Stimulated activated CD4-positive, alpha-beta T cell treated with anti-CD3 and anti-CD28 coated beads, Interleukin-15, amount 100 ng/mL, for 48 hours (primary cell): ENCODE measurements at regions not wholly inside any gene's neighbourhood (a gene's known extent, or its start where the extent isn't known, plus 50 kb on each side); places are given as distances from the start of the nearest gene placed in this dataset.
"Not testable (repeated sequence)": the region's sequence is repeated elsewhere in the genome, so short reads cannot be mapped to it uniquely, and the experiment has no call there.

Experiments used
- DNase-seq, 2 donors: peaks; one replicate each; pipeline ENCODE4 v3.0.0-alpha.2; 2020; ENCODE audit warnings: low read depth in 2 of 2

- DNase-seq, result no peak
These were observed 75.2 kb upstream of the PRKX start for GRCh38 chrX:3788494-3789233.

GRCh38 chrX:3787856-3788255, 74.4 kb upstream of the PRKX start:
- no peak for DNase-seq

DNA sequence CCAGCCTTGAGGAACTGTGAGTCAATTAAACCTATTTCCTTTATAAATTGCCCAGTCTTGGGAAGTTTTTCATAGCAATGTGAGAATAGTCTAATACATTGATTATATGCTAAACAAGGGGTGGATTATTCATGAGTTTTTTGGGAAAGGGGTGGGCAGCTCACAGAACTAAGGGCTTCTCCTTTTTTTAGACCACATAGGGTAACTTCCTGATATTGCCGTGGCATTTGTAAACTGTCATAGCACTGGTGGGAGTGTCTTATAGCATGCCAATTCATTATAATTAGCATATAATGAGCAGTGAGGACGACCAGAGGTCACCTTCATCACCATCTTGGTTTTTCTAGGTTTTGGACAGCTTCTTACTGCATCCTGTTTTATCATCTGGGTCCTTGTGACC, 72.4 kb upstream of the PRKX start:
- not testable (repeated sequence) for DNase-seq

GRCh38 chrX:3780564-3780963, 67.1 kb upstream of the PRKX start:
- DNase-seq, result no peak

DNA sequence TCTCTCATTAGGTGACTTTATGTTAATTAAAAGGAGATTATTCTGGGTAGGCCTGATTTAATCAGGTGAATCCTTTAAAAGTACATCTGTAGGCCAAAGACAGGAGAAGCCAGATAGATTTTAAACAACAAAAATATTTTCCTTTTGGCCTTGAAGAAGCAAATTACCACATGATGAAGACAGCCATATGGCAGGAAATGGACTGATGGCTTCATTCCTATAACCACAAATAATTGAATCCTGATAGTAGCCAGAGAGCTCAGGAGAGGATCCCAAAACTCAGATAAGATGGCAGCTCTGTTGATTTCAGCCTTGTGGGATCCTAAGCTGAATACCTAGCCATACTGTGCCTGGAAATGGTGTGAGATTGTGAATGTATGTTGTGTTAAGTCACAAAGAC, 66.1 kb upstream of the PRKX start:
- no peak for DNase-seq

DNA sequence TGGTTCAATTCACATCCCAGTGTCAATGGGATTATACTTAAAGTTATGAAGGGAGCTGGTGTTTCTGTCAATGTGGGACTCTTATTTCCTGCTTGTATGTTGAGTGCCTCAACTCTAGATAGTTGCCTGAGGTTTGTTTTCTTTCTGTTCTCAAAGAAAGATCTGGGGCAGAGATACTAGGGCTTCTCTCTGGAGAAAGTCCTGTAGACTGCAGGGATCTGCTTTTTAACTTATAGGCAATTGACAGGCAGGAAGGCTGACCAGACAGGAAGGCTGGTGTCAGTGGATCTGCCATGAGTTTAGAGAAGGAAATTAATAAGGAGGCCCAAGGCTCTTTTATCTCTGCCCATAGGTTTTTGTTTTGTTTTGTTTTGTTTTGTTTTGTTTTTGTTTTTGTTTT, 64.0 kb upstream of the PRKX start:
- DNase-seq, result no peak

- no peak for DNase-seq
These were observed 58.3 kb upstream of the PRKX start for GRCh38 chrX:3771766-3772165.

DNA sequence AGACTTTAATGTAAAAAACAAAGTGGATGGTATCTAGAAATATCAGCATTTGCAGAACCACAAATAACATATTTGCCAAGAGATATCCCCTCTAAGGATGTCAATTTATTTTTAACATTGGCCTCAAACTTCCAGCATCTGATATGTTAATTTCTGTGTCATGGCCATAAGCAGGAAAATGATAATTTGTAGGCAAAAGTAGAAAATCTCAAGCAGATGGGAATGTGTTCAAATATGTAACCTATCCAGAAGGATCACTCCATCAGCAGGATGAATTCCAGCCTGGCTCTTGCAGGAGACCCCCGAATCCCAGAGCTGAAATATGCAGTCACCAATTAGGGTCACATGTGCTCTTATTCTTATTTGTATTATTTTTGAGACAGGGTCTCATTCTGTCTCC, 55.4 kb upstream of the PRKX start:
- no peak for DNase-seq
